Osteoblast (primary cell): ENCODE measurements at regions not wholly inside any gene's neighbourhood (a gene's known extent, or its start where the extent isn't known, plus 50 kb on each side); places are given as distances from the start of the nearest gene placed in this dataset.

Source experiments
- DNase-seq: peaks from one replicate; pipeline ENCODE4 v3.0.0; 2011; ENCODE audit warnings: low spot score, mixed read lengths; ENCODE audit not compliant: insufficient read length; ENCODE audit errors: missing footprints
- H2AFZ ChIP-seq: 2 replicates; pipeline ENCODE4 v1.6.0; 2011; ENCODE audit warnings: mild to moderate bottlenecking, low read length
- H3K27ac ChIP-seq: 2 replicates; pipeline ENCODE4 v1.5.1; 2011; ENCODE audit warnings: mild to moderate bottlenecking, low read depth, low read length, moderate library complexity
- H3K27me3 ChIP-seq: 2 replicates; pipeline ENCODE4 v1.6.0; 2012; ENCODE audit warnings: mild to moderate bottlenecking, control low read depth, inconsistent platforms, low read length, moderate library complexity; ENCODE audit not compliant: insufficient read depth
- H3K36me3 ChIP-seq: 2 replicates; pipeline ENCODE4 v1.5.1; 2011; ENCODE audit warnings: mild to moderate bottlenecking, low read length, control low read depth, moderate library complexity; ENCODE audit not compliant: insufficient read depth
- H3K4me1 ChIP-seq: 2 replicates; pipeline ENCODE4 v1.5.1; 2011; ENCODE audit warnings: mild to moderate bottlenecking, low read length, control low read depth, moderate library complexity; ENCODE audit not compliant: insufficient read depth
- H3K4me2 ChIP-seq: 2 replicates; pipeline ENCODE4 v1.6.0; 2011; ENCODE audit warnings: mild to moderate bottlenecking, low read length; ENCODE audit not compliant: insufficient read depth
- H3K4me3 ChIP-seq: fragments of 200-600 bp; sonication (generic); 3 replicates; pipeline ENCODE4 v1.5.1; 2012; ENCODE audit warnings: mild to moderate bottlenecking, low read length, inconsistent platforms; ENCODE audit not compliant: insufficient read depth
- H3K79me2 ChIP-seq: 2 replicates; pipeline ENCODE4 v1.6.0; 2012; ENCODE audit warnings: mild to moderate bottlenecking, low read length, control low read depth, inconsistent platforms; ENCODE audit not compliant: insufficient read depth
- H3K9me3 ChIP-seq: 2 replicates; pipeline ENCODE4 v1.5.1; 2011; ENCODE audit warnings: low read depth, low read length, control low read depth
- H4K20me1 ChIP-seq: 2 replicates; pipeline ENCODE4 v1.6.0; 2012; ENCODE audit warnings: mild to moderate bottlenecking, low read length, control low read depth; ENCODE audit not compliant: insufficient read depth
- CTCF ChIP-seq: IDR thresholded peaks from 2 replicates; pipeline ENCODE4 v1.5.1; 2011; ENCODE audit warnings: mild to moderate bottlenecking, low read depth, low read length, moderate library complexity; ENCODE audit errors: extremely low read depth

- Histone ChIP-seq H3K27ac (no peak overlapping the region), H3K4me3 (no peak overlapping the region), H3K36me3 (no peaks in the 10 kb centered on the region), H3K9me3 (no peaks in the 10 kb centered on the region), H3K4me1 (no peaks in the 10 kb centered on the region), H4K20me1 (no peaks in the 10 kb centered on the region), H3K79me2 (no peaks in the 10 kb centered on the region), H3K4me2 (no peak overlapping the region), H3K27me3 (no peaks in the 10 kb centered on the region), H2AFZ (no peak overlapping the region)
- DNase-seq = no peak
- TF ChIP-seq CTCF = no peak
These were observed 312.9 kb downstream of the NEK10 start for GRCh38 chr3:27056326-27056725.

GRCh38 chr3:27059489-27059888 is 309.7 kb downstream of the NEK10 start:
- H4K20me1 ChIP-seq = no peaks in the 10 kb centered on the region
- no peaks in the 10 kb centered on the region for H3K36me3 ChIP-seq
- no peaks in the 10 kb centered on the region for H3K27me3 ChIP-seq
- no peak for DNase-seq
- no peak overlapping the region for H3K27ac ChIP-seq
- H2AFZ ChIP-seq = no peak overlapping the region
- no peak for TF ChIP-seq CTCF
- H3K4me1 ChIP-seq = no peaks in the 10 kb centered on the region
- H3K4me3 ChIP-seq = no peak overlapping the region
- no peaks in the 10 kb centered on the region for H3K79me2 ChIP-seq
- H3K4me2 ChIP-seq = no peak overlapping the region
- no peaks in the 10 kb centered on the region for H3K9me3 ChIP-seq
